GM21786 (cell line): ENCODE measurements at regions not wholly inside any gene's neighbourhood (a gene's known extent, or its start where the extent isn't known, plus 50 kb on each side); places are given as distances from the start of the nearest gene placed in this dataset.
A peak's percentile ranks its signal among the peaks of the same experiment; 100 is the strongest.

Source experiments
- ATAC-seq: cut with Tn5 transposase; IDR thresholded peaks from one replicate; pipeline ENCODE4 v1.9.1; 2021; ENCODE audit not compliant: unreplicated experiment

DNA sequence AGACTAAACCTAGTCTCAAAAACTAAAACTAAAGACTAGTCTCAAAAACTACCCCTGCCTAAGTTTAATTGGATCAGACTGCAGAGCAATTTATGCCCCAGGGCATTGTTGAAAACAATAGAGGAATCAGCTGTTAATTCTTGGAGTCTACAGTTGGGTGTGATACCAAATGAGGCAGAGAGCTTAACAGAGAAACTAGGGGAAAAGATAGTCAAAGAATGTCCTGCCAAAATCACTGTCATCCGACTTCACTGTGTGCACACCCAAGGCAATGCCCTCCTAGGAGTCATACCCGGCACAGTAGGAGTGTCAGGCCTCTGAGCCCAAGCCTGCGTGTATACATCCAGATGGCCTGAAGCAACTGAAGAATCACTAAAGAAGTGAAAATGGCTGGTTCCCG lies 90.5 kb upstream of the TOMM7 start:
- ATAC-seq = no peak

DNA sequence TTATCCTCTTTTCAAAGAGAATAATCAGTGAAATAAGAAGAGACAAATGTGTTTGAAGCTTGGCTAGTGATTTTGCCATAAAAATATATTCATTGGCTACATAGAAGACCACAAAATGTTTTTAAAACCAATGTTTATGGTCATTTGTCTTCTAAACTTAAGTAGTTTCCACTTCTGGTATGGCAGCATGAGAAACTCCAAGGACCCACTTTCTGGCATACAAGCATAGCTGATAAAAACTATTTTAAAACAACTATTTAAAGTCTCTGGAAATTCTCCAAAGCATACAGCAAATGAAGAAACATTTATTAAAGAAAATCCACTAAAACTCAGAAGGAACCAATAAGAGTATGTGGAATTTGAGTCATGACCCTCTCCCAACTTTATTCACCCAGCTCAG lies 89.2 kb upstream of the TOMM7 start:
- ATAC-seq = no peak

DNA sequence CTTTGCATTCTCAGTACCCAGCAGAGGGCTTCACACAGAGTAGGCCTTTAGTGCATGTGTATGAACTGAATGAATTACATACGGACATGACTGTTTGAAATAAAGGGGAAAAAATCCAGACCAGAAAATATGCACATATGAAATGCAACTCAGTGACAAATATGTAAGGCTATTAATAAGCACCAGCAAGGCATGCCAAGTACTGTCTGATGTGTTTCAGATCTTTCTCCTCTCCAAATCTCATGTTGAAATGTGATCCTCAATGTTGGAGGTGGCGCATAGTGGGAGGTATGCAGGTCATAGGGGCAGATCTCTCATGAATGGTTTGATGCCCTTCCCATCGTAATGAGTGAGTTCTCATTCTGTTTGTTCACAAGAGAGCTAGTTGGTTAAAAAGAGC lies 87.3 kb upstream of the TOMM7 start:
- ATAC-seq = no peak

GRCh38 chr7:22907805-22908204 lies 85.2 kb upstream of the TOMM7 start:
- ATAC-seq = no peak

DNA sequence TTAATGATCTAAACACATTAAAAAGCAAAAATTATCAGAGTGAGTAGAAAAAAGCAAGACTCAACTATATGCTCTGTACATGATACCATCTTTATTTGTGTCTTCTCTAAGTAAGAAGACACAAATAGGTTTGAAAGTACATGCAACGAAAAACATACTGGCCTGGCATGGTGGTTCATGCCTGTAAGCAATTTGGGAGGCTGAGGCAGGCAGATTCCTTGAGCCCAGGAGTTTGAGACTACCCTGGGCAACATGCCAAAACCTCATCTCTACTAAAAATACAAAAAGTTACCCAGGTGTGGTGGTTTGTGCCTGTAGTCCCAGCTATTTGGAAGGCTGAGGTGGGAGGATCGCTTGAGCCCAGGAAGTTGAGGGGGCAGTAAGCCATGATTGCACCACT lies 78.1 kb upstream of the TOMM7 start:
- ATAC-seq = no peak

DNA sequence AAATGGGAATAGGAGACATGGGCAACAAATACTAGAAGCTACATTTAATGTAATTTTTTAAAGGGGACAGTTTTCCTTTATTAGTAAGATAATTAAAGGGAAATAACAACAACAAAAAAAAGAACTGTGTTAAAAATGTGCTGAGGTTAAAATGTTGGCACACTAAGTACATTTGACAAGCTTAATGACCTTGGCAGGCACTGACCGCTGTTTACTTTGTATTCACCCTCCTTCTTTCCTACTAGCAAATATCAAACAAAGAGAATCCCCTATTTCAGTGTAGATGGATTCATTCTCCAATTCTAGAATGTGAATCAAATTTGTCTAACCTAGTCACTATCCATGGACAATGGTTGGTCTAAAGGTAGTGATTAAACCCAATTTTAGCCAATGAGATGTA lies 77.5 kb upstream of the TOMM7 start:
- no peak for ATAC-seq

GRCh38 chr7:22896917-22897316 lies 74.3 kb upstream of the TOMM7 start:
- ATAC-seq = no peak

DNA sequence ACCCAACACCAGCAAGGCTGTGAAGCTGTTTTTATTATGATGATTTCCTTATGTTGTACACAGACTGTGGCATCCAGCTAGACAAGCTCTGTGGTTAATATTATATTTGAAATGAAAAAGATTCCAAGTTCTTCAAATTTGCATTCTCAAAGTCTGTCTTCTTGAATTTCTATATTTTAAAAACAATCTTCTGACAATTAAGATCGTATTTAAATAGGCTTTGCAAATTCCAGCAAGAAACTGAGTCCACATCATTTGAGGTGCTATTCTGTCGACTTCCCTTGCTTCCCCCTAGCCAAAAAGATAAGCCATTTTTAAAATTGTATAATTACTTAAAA lies 73.1 kb upstream of the TOMM7 start:
- ATAC-seq = no peak

DNA sequence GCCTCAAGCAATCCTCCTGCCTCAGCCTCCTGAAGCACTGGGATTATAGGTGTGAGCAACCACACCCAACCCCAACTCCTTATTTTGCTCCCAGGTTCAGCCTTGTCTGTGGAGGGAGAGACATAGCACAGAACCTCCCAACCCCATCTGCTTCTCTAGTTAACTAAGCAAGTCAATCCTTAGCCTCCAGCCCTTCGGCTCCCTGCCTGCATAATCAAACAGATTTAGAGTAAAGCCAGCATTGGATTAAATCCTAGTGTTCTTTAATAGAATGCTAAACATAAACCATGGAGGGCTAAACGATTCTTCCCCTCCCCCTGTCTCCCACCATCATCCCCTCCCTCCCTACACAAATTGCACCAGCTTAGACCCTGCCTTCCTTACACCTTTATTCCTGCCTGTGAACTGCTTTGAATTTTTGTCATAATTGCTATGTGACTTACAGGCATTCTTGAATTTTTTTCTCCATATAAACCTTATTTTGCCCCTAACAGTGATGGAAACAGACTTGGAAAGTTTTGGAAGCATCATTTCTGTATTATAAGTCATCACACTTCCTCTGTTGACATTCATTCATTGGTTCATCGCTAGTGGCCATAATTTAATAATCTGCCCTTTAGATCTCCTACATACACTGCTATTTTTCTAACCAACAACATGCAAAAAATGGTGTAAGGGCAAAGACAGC lies 72.6 kb upstream of the TOMM7 start:
- no peak for ATAC-seq

DNA sequence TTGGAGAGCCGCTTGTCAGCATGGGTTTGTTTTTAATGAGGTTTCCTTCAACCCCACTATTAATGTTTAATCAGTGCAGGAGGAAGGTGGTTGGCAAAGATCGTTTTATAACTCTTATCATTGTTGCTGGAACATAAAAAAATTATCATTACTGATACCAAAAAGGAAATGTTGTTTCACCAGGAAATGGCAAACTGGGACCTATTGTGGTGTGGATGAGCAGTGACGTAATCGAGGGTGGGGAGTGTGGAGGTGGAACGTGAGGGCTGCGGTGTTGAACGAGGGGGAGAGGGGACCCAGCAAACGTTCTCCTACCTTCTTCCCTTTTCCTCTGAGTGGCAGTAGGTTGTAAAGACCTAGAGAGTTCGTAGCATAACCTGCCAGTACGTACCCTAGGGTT lies 71.9 kb upstream of the TOMM7 start:
- ATAC-seq = no peak

DNA sequence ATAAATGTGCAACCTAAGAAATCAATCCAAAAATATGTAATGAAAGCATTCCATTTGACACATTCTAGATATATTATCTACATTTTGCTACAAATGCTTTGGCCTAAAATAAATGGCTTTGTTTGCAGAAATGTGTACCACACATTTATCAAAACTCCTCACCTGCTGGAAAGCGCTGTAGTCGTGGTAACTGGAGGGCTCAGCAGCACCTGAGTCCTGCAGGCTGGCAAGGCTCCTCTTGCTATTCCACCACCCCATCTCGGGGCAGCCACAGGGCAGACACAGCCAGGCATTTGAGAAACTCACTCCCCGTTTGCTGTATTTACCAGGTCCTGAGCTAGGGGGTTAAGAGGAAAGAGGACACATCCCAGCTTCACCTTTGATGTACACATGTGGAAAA lies 68.1 kb upstream of the TOMM7 start:
- no peak for ATAC-seq

DNA sequence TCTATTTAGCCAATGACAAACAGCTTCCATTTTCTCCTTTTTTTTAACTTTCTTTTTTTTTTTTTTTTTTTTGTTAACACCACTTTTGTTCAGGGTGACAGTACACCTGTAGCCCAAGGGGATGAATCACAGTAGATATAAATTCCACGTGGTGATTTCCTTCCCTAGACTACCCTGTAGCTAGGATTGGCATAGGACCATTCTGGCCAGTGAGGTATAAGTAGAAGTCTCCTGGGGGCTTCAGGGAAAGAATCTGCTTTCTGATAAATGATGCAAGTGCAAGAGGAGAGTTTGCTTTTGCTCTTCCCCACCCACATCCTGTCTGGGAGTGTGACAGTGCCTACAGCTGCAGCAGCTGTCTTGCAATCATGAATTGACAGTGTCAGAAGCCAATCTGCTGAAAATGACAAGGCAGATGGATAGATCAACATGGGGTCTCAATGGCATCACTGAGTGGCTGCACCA lies 63.2 kb upstream of the TOMM7 start:
- ATAC-seq = peak; percentile 80

GRCh38 chr7:22884911-22885788 lies 62.5 kb upstream of the TOMM7 start:
- peak; percentile 46 for ATAC-seq

DNA sequence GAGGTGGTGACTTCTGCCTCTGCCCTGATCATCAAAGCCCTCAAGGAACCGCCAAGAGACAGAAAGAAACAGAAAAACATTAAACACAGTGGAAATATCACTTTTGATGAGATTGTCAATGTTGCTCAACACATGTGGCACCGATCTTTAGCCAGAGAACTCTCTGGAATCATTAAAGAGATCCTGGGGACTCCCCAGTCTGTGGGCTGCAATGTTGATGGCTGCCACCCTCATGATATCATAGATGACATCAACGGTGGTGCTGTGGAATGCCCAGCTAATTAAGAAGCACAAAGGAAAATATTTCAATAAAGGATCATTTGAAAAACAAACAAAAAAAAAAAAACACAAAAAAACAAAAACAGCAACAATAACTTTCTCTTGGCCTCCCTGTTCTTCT lies 59.5 kb upstream of the TOMM7 start:
- ATAC-seq = no peak

DNA sequence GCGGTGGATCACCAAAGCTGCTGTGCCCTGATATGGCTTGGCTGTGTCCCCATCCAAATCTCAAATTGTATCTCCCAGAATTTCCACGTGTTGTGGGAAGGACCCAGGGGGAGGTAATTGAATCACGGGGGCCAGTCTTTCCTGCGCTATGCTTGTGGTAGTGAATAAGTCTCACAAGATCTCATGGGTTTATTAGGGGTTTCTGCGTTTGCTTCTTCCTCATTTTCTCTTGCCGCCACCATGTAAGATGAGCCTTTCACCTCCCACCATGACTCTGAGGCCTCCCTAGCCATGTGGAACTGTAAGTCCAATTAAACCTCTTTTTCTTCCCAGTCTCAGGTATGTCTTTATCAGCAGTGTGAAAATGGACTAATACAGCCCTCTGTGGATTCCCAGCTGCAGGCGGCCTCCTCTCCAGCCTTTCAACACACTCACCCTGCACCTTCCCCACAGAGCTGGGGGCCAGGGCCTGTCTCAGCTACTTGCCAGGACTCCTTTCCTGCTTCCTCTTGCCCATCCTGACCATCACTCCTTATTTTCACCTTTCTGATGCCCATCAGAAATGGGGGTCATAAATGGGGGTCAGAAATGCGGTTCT lies 57.2 kb upstream of the TOMM7 start:
- no peak for ATAC-seq

- no peak for ATAC-seq
Observed at GRCh38 chr7:22879280-22879679, 56.6 kb upstream of the TOMM7 start.

DNA sequence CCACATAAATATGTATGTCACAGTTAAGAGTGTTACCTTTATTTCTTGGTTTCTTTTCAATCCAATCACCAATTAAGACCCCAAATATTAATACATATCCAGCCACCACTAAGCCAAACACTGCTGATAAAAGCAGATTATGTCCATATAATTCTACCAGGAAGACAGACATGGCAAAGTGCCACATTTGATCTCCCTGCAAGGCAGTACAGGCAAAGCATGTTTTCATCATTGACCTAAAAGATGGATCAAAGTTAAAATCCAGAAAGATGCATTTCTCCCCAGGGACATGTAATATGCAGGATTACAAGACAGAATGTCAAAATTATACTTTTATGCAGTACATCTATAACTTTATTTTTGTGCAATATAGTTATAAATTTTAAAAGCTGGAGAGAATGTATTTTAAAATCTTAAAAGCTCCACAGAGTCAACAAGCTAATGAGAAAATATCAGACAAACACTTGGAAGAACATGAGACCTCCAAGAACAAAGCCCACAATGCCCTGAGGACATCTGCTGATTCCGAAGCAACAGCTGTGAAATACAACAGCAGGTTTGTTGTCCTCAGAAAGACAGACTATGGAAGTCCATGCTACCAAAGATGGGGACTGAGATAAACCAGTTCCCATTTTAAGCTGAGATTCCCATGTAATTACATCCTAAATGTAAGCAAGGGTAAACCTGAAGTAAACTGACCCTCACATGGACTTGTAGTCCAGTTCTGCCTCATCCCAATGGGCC lies 54.5 kb upstream of the TOMM7 start:
- no peak for ATAC-seq

DNA sequence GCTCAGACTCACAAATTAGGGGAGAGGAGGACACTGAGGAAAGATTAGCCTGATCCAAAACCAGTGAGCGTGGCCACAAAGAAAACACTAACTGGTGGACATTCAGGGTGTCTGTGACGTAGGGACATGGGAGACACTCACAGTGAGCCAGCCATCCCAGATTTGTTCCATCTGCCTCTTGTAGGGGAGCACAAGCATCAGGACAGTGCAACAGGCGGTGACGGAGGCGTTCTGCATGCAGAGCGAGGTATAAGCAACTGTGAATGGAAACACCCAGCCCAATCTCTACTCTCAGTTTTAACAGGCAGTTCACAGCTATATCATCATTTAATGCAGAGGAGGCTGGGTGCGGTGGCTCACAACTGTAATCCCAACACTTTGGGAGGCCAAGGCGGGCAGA lies 52.8 kb upstream of the TOMM7 start:
- no peak for ATAC-seq

DNA sequence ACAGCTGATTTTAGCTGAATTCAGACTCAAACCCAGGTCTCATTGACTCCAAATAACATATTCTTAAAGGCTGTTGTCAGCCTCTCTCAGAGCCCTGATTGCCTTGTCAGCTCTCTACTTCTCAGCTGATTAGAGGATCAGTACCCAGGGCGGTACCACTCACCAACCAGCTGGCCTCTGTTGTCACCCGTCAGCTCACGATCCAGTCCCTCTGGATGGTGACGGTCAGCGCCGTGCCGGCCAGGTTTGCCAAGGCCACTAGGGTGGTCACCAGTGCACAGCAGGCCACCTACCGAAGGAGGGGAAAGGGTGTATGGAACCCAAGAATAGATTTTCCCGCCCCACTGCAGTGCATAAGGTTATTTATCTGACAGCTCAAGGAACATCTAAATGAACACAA lies 52.3 kb upstream of the TOMM7 start:
- ATAC-seq = no peak
